A673 (cell line): ENCODE measurements at regions not wholly inside any gene's neighbourhood (a gene's known extent, or its start where the extent isn't known, plus 50 kb on each side); places are given as distances from the start of the nearest gene placed in this dataset.

ENCODE experiments used
- CTCF ChIP-seq: fragments of 300-800, 200-600 bp; sonication (generic); conservative IDR thresholded peaks from 2 replicates; pipeline ENCODE4 v1.5.1; 2017; ENCODE audit warnings: low read depth, mild to moderate bottlenecking, antibody characterized with exemption, low read length, moderate library complexity, mixed read lengths
- EZH2 ChIP-seq: fragments of 200-600 bp; sonication (generic); IDR thresholded peaks from 2 replicates; pipeline ENCODE4 v1.6.1; 2017; ENCODE audit warnings: borderline replicate concordance, low read depth, mild to moderate bottlenecking, mixed read lengths, antibody characterized with exemption, low read length; ENCODE audit not compliant: poor library complexity, severe bottlenecking

GRCh38 chr6:163733061-163733460 is 318.5 kb downstream of the QKI start:
- no peak for TF ChIP-seq EZH2
- no peak for TF ChIP-seq CTCF
